Stimulated activated CD4-positive, alpha-beta T cell treated with anti-CD3 and anti-CD28 coated beads, Interleukin-15, amount 100 ng/mL, for 1 hour (primary cell): ENCODE measurements at regions not wholly inside any gene's neighbourhood (a gene's known extent, or its start where the extent isn't known, plus 50 kb on each side); places are given as distances from the start of the nearest gene placed in this dataset.

ENCODE experiments used
- DNase-seq, 2 donors: peaks; one replicate each; pipeline ENCODE4 v3.0.0-alpha.2; 2020; ENCODE audit warnings: low read depth in 1 of 2, low spot score in 1 of 2

DNA sequence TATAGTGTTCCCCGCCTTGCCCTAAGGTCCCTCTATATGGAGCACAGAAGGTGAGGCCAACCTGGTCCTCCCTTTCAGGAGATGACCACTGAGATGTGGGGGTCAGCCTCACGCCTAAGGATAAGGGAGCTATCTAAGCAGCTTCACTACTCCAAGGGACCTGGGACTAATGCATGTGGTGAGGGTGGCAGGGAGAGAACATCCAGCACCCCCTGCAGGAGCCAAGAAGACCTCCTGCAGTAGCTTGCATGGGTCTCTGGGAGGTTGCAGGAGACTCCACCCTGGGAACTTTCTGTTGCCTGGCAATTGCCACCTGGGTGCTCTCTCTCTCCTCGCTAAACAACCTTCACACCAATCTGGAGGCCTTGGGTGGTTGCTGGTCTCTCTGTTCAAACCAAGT, 93.0 kb upstream of the KLHL29 start:
- no peak for DNase-seq

GRCh38 chr2:23293063-23293462, 91.9 kb upstream of the KLHL29 start:
- no peak for DNase-seq

DNA sequence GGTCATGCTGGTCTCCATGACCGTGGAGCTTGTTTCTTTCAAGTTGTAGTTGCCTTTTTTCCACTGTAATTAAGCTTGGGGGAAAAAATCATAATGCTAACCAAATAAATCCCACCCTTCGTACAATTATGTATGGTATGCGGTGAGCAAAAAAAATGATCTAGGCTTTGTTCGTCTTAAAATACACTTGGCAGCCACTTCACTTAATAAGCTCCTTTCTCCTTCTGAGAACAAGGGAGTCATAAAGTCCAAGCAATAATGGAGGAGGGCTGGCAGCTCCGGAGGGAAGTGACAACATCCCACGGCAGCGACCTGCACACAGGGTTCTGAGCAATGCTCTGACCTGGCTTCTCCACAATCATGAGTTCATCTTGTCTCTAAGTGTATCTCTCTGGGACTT, 91.2 kb upstream of the KLHL29 start:
- no peak for DNase-seq

- DNase-seq = no peak
Measured at GRCh38 chr2:23294238-23294637, 90.7 kb upstream of the KLHL29 start.

- DNase-seq = no peak
Measured at GRCh38 chr2:23296691-23297090, 88.3 kb upstream of the KLHL29 start.

GRCh38 chr2:23297112-23297511, 87.9 kb upstream of the KLHL29 start:
- no peak for DNase-seq

DNA sequence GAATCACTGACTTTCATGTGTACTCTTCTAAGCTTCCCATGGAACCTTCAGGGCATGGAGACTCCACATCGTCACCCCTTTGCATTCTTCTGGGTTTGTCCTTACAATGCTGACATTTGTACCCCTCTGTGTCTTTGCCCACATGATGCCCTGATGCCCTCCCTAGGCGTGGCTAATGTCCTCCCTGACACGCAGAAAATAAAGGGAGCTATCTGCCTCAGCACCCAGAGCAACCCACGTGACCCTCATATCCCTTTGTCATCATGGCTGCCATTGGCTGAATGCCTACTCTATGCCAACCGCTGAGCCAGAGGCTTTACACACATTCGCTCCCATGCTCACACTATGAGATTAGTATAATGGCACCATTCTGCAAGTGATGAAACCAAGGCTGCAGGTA, 86.4 kb upstream of the KLHL29 start:
- no peak for DNase-seq

- DNase-seq = no peak
Measured at GRCh38 chr2:23299476-23300195, 85.3 kb upstream of the KLHL29 start.

GRCh38 chr2:23301136-23301535, 83.8 kb upstream of the KLHL29 start:
- DNase-seq = no peak

GRCh38 chr2:23302591-23302990, 82.4 kb upstream of the KLHL29 start:
- DNase-seq = no peak

DNA sequence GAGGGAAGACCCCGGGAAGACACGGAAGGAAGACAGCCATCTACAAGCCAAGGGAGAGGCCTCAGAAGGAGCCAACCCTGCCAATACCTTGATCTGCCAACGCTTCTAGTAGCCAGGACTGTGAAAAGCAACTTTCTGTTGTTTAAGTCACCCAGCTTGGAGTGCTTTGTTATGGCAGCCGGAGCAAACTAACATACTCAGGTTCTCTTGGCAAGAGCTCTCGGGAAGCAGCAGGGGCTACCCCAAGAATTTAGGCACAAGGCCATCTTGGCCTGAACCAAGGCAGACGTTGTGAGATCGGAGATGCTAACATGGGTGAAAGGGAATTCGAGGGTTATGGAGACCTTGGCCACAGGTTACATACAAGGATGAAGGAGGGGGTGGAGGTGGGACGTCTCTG, 78.6 kb upstream of the KLHL29 start:
- no peak for DNase-seq

DNA sequence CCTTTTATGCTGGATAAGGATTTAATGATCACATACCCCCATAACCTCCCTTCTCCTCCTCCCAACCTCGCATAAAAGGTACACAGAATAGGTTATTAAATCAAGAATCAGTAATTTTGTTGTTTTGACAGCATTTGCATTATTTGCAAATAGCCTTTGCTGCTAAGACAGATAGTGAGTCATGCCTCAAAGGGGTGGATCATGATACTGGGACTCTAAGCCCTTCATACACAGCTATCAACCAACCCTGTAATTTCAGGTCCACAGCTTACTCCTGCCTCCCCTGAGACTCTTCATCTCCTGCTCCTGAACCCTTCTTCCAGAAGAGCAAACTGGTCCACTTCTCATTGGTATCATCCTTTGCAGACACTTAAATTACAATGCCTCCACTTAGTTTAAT, 73.8 kb upstream of the KLHL29 start:
- no peak for DNase-seq

- DNase-seq = peak in 1 of 2 donors; percentile 6
Measured at GRCh38 chr2:23312996-23313606, 71.9 kb upstream of the KLHL29 start.

GRCh38 chr2:23314687-23315086, 70.3 kb upstream of the KLHL29 start:
- DNase-seq = no peak

GRCh38 chr2:23320058-23320457, 64.9 kb upstream of the KLHL29 start:
- DNase-seq = no peak

GRCh38 chr2:23321751-23322150, 63.2 kb upstream of the KLHL29 start:
- no peak for DNase-seq

DNA sequence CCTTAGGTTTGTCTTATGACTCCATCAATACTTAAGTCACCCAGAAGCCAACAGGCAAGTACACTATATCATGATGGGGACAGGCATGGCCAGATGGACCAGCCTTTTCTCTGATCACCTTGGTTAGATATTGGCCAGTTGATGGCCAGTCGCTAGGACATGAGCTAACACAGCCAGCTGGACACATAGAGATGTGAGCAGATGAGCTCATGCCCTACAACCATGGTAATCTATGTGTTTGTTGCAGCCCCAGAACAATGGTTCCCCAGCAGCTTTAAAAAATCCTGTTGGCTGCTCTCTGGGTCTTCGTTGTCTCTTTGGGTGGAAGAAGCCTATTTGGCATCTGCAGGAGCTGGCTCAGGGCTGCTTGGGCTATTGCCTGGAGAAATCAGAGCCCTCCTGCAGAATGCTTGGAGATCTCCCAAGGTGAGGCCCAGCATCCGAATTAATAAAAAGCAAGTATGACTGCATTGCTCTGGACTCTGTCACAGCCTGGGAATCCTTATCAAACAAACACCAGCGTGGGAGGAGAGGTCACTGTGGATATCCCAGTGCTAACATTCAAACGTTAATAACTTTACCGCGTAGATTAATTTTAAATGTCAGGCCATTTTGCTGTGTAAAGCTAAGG, 62.3 kb upstream of the KLHL29 start:
- DNase-seq = no peak

- DNase-seq = no peak
Measured at GRCh38 chr2:23323198-23323916, 61.6 kb upstream of the KLHL29 start.

GRCh38 chr2:23323917-23324680, 60.9 kb upstream of the KLHL29 start:
- no peak for DNase-seq

GRCh38 chr2:23326330-23326729, 58.6 kb upstream of the KLHL29 start:
- no peak for DNase-seq

GRCh38 chr2:23327416-23327815, 57.6 kb upstream of the KLHL29 start:
- DNase-seq = no peak
